HCT116 (cell line): ENCODE measurements at regions not wholly inside any gene's neighbourhood (a gene's known extent, or its start where the extent isn't known, plus 50 kb on each side); places are given as distances from the start of the nearest gene placed in this dataset.
"Not testable (repeated sequence)": the region's sequence is repeated elsewhere in the genome, so short reads cannot be mapped to it uniquely, and the experiment has no call there.

Experiments
- ATAC-seq: fragments of 200-7000 bp; cut with Tn5 transposase; 2 replicates; pipeline ENCODE4 v1.9.1; 2020; ENCODE audit warnings: mild to moderate bottlenecking, moderate library complexity
- BruUV-seq: library from RNA; stranded (reverse); fragments of 400-500 nt; replicated peaks from 2 replicates; lab custom pipeline; 2021; lab: Mats Ljungman, UMichigan
- CTCF ChIA-PET: fragments of 300-600 bp; sonication (Branson Sonifier 250); formaldehyde crosslinking; loops from one replicate; lab custom pipeline; 2021; ENCODE audit warnings: antibody characterized with exemption; lab: Charles Lee
- POLR2A ChIA-PET: fragments of 300-600, 350-600 bp; sonication (Branson Sonifier 250); formaldehyde crosslinking; loops from one replicate; lab custom pipeline; 2021; ENCODE audit warnings: antibody characterized with exemption; lab: Charles Lee
- RAD21 ChIA-PET, 2 experiments: fragments of 300-600 bp; sonication (Branson Sonifier 250); formaldehyde crosslinking; loops; one replicate each; lab custom pipeline; 2023; ENCODE audit warnings: low total read pairs in 2 of 2; ENCODE audit not compliant: uncharacterized antibody in 2 of 2, unreplicated experiment in 2 of 2, low non-redundant PET in 1 of 2; lab: Charles Lee
- DNase-seq: peaks from one replicate; pipeline ENCODE4 v3.0.0-alpha.2; 2010; ENCODE audit warnings: low read depth, low spot score
- H2AFZ ChIP-seq: fragments of 200-600 bp; shearing (Covaris generic), sonication (generic); 2 replicates; pipeline ENCODE4 v1.6.1; 2017; ENCODE audit warnings: low read depth, mixed run types, mixed read lengths, antibody characterized with exemption, low read length; ENCODE audit not compliant: poor library complexity, severe bottlenecking
- H3K27ac ChIP-seq: 2 replicates; pipeline ENCODE4 v1.5.1; 2012; ENCODE audit warnings: low read depth, low read length
- H3K27me3 ChIP-seq: fragments of 200-600 bp; sonication (generic); 2 replicates; pipeline ENCODE4 v1.6.1; 2016; ENCODE audit warnings: mixed run types, low read length, mixed read lengths; ENCODE audit not compliant: insufficient read depth
- H3K36me3 ChIP-seq, 2 experiments: fragments of 200-500 bp in 1 of 2; fragments of 200-600 bp in 1 of 2; sonication (Bioruptor generic) in 1 of 2; sonication (generic) in 1 of 2; 2 replicates each; pipeline versions ENCODE4 v1.5.1 to v1.6.1; 2014 to 2016; ENCODE audit warnings: low read length in 2 of 2, inconsistent platforms in 1 of 2, mixed read lengths in 1 of 2, mixed run types in 1 of 2; ENCODE audit not compliant: insufficient read depth in 2 of 2, control insufficient read depth in 1 of 2
- H3K4me1 ChIP-seq, 2 experiments: fragments of 200-600 bp in 1 of 2; sonication (generic) in 1 of 2; 2 replicates each; pipeline versions ENCODE4 v1.5.1 to v1.6.1; 2012 to 2017; ENCODE audit warnings: low read length in 2 of 2, inconsistent platforms in 1 of 2, mild to moderate bottlenecking in 1 of 2, mixed read lengths in 1 of 2, mixed run types in 1 of 2, moderate library complexity in 1 of 2; ENCODE audit not compliant: insufficient read depth in 2 of 2, control insufficient read depth in 1 of 2
- H3K4me2 ChIP-seq: fragments of 200-600 bp; sonication (generic); 2 replicates; pipeline ENCODE4 v1.6.1; 2017; ENCODE audit warnings: mixed run types, low read length, mixed read lengths
- H3K4me3 ChIP-seq, 2 experiments: fragments of 200-600 bp in 1 of 2; sonication (generic) in 1 of 2; replicated peaks in 1 of 2; 2 replicates each; pipeline ENCODE4 v1.5.1; 2011 to 2016; ENCODE audit warnings: low read length in 2 of 2, control low read depth in 1 of 2, low read depth in 1 of 2, mild to moderate bottlenecking in 1 of 2, mixed read lengths in 1 of 2, mixed run types in 1 of 2
- H3K79me2 ChIP-seq: fragments of 200-600 bp; sonication (generic); 2 replicates; pipeline ENCODE4 v1.6.1; 2017; ENCODE audit warnings: mild to moderate bottlenecking, mixed run types, low read length, moderate library complexity, mixed read lengths; ENCODE audit not compliant: insufficient read depth
- H3K9ac ChIP-seq: fragments of 200-600 bp; sonication (generic); 2 replicates; pipeline ENCODE4 v1.6.1; 2016; ENCODE audit warnings: low read length, mixed read lengths
- H3K9me2 ChIP-seq: fragments of 200-600 bp; sonication (generic), shearing (Covaris generic); 2 replicates; pipeline ENCODE4 v1.6.1; 2017; ENCODE audit warnings: mixed run types, mild to moderate bottlenecking, moderate library complexity; ENCODE audit not compliant: insufficient read depth
- H3K9me3 ChIP-seq, 2 experiments: fragments of 200-500 bp in 1 of 2; fragments of 200-600 bp in 1 of 2; sonication (Bioruptor generic) in 1 of 2; sonication (generic) in 1 of 2; 2 replicates each; pipeline ENCODE4 v1.6.1; 2014 to 2017; ENCODE audit warnings: low read length in 2 of 2, mixed read lengths in 2 of 2, inconsistent platforms in 1 of 2, low read depth in 1 of 2, mild to moderate bottlenecking in 1 of 2, mixed run types in 1 of 2, moderate library complexity in 1 of 2; ENCODE audit not compliant: control insufficient read depth in 1 of 2, insufficient read depth in 1 of 2
- H4K20me1 ChIP-seq: fragments of 200-600 bp; sonication (generic), shearing (Covaris generic); 2 replicates; pipeline ENCODE4 v1.6.1; 2017; ENCODE audit warnings: mixed run types, mild to moderate bottlenecking, moderate library complexity; ENCODE audit not compliant: insufficient read depth
- CTCF ChIP-seq, 3 experiments: fragments of 200-600 bp in 1 of 3; sonication (generic) in 1 of 3; IDR thresholded peaks in 2 of 3; conservative IDR thresholded peaks in 1 of 3; 2 replicates each; pipeline ENCODE4 v1.5.1; 2012 to 2017; ENCODE audit warnings: low read depth in 2 of 3, low read length in 2 of 3, antibody characterized with exemption in 1 of 3, borderline replicate concordance in 1 of 3, control low read depth in 1 of 3, mild to moderate bottlenecking in 1 of 3, mixed read lengths in 1 of 3, mixed run types in 1 of 3, moderate library complexity in 1 of 3; ENCODE audit not compliant: insufficient read depth in 1 of 3
- EGR1 ChIP-seq: IDR thresholded peaks from 2 replicates; pipeline ENCODE4 v1.6.1; 2012; ENCODE audit warnings: low read depth
- ELF1 ChIP-seq: IDR thresholded peaks from 2 replicates; pipeline ENCODE4 v1.6.1; 2012; ENCODE audit warnings: low read depth, borderline replicate concordance
- EZH2phosphoT487 ChIP-seq: fragments of 200-600 bp; IDR thresholded peaks from 2 replicates; pipeline ENCODE4 v1.6.1; 2018; ENCODE audit warnings: antibody characterized with exemption, borderline replicate concordance
- POLR2AphosphoS5 ChIP-seq: IDR thresholded peaks from 2 replicates; pipeline ENCODE4 v1.6.1; 2011; ENCODE audit warnings: mild to moderate bottlenecking, low read depth, low read length, moderate library complexity
- SIN3A ChIP-seq: IDR thresholded peaks from 2 replicates; pipeline ENCODE4 v1.6.1; 2012; ENCODE audit warnings: low read depth
- SRF ChIP-seq: IDR thresholded peaks from 2 replicates; pipeline ENCODE4 v1.6.1; 2012; ENCODE audit warnings: low read depth
- TCF7L2 ChIP-seq: IDR thresholded peaks from 2 replicates; pipeline ENCODE4 v1.7.0; 2011; ENCODE audit warnings: borderline replicate concordance, inconsistent platforms; ENCODE audit not compliant: insufficient read depth, insufficient read length; ENCODE audit errors: extremely low read depth
- ZBTB33 ChIP-seq: IDR thresholded peaks from 2 replicates; pipeline ENCODE4 v1.6.1; 2011; ENCODE audit warnings: mild to moderate bottlenecking, low read length, moderate library complexity; ENCODE audit not compliant: insufficient replicate concordance; ENCODE audit errors: extremely low read depth
- ZFX ChIP-seq: fragments of 450-650 bp; IDR thresholded peaks from 2 replicates; pipeline ENCODE4 v1.6.1; 2017
- ZNF274 ChIP-seq: fragments of 200-500 bp; sonication (Bioruptor generic); IDR thresholded peaks from 2 replicates; pipeline ENCODE4 v1.6.1; 2014; ENCODE audit warnings: mild to moderate bottlenecking, low read depth, low read length, inconsistent platforms
- intact Hi-C: fragments of 100-400 bp; cut with micrococcal nuclease; formaldehyde crosslinking; loops from 2 replicates; pipeline ENCODE4 v1.10.0; 2022

DNA sequence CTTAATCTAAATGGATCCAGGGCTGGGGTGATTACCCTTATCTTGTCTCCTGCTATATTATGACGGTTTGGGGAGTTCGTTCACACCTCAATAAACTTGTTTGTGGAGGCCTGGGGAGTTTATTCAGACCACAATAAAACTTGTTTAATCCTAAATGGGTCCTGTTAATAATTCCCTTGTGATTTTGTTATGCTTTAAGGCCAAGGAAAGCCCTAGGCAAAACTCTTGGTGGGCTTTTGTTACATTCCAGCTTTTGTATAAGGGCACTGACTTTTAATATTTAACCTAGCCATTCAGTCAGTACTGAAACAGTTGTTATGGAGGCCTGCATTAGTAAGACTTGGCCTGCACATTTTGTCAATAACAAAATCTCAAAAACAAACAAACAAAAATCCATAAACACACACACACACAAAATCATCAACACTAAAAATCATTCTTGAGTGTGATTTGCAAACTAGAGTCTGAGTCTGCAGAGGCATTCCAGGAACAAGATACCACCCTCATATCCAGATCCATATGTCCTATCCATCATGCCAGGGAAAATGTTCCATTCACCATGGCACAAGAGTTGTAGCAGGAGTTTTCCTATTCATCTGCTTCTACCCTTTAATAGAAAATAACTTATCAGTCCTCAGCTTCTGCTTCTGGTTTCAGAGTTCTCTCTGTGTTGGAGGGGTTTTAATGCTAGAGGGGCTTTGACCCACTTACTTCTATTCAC, 421.7 kb downstream of the AGTPBP1 start:
- ChIA-PET CTCF (no interaction called here), POLR2A (no interaction called here), RAD21 (no interaction called here)
- no peaks in the 10 kb centered on the region for H3K9me2 ChIP-seq
- no TSS peak for BruUV-seq
- DNase-seq: no peak
- H3K27me3 ChIP-seq: no peaks in the 10 kb centered on the region
- TF ChIP-seq ELF1: no peak
- no peak for TF ChIP-seq EZH2phosphoT487
- no peak for TF ChIP-seq POLR2AphosphoS5
- TF ChIP-seq EGR1: no peak
- no peak for TF ChIP-seq SRF
- TF ChIP-seq SIN3A: no peak
- TF ChIP-seq ZBTB33: no peak
- TF ChIP-seq TCF7L2: no peak
- no peak for TF ChIP-seq ZFX
- TF ChIP-seq CTCF (IDR thresholded peaks at IDR 0.05 in 2 of 3, conservative IDR thresholded peaks at IDR 0.05 in 1 of 3; ENCODE audit: borderline replicate concordance in 1 of 3, insufficient read depth in 1 of 3, low read depth in 2 of 3, low read length in 2 of 3): no peak
- no peak for TF ChIP-seq ZNF274
- H3K79me2 ChIP-seq: no peaks in the 10 kb centered on the region
- ATAC-seq: no peak
- H3K9ac ChIP-seq: no peak overlapping the region
- H3K9me3 ChIP-seq: no peaks in the 10 kb centered on the region
- no peak overlapping the region for H2AFZ ChIP-seq
- no peaks in the 10 kb centered on the region for H3K36me3 ChIP-seq
- intact Hi-C loops: no loop called here
- no peak overlapping the region for H3K4me2 ChIP-seq
- H3K4me3 ChIP-seq: no peak overlapping the region
- H4K20me1 ChIP-seq: no peaks in the 10 kb centered on the region
- no peaks in the 10 kb centered on the region for H3K4me1 ChIP-seq
- no peak overlapping the region for H3K27ac ChIP-seq

DNA sequence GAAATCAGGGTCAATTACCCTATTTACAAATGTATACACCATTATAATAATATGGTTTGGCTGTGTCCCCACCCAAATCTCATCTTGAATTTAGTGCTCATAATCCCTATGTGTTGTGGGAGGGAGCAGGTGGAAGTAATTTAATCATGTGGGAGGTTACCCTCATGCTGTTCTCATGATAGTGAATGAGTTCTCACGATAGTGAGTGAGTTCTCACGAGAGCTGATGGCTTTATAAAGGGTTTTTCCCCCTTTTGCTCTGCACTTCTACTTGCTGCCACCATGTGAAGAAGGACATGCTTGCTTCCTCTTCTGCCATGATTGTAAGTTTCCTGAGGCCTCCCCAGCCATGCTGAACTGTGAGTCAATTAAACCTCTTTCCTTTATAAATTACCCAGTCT, 426.2 kb downstream of the AGTPBP1 start:
- ATAC-seq, DNase-seq, CTCF ChIA-PET, H3K9ac ChIP-seq, H2AFZ ChIP-seq, H3K36me3 ChIP-seq, POLR2A ChIA-PET, H3K79me2 ChIP-seq, H4K20me1 ChIP-seq, H3K4me1 ChIP-seq, H3K9me2 ChIP-seq, H3K27me3 ChIP-seq, BruUV-seq, H3K4me2 ChIP-seq, H3K9me3 ChIP-seq, intact Hi-C loops, H3K4me3 ChIP-seq, RAD21 ChIA-PET, H3K27ac ChIP-seq: not testable (repeated sequence)
